Uterus (tissue), 2 donors: ENCODE measurements at regions not wholly inside any gene's neighbourhood (a gene's known extent, or its start where the extent isn't known, plus 50 kb on each side); places are given as distances from the start of the nearest gene placed in this dataset.

ENCODE experiments used
- POLR2A ChIP-seq, 2 donors: fragments of 450-650 bp; IDR thresholded peaks; one replicate each; pipeline ENCODE4 v1.6.1; 2016; ENCODE audit warnings: antibody characterized with exemption in 2 of 2, mild to moderate bottlenecking in 1 of 2, moderate library complexity in 1 of 2
- TF ChIP-seq, protein P1 (sequence below), 4 experiments: fragments of 200-600 bp in 2 of 4; fragments of 450-650 bp in 2 of 4; sonication (generic) in 2 of 4; IDR thresholded peaks; one replicate each; pipeline ENCODE4 v1.5.1; 2016 to 2019; ENCODE audit warnings: antibody characterized with exemption in 4 of 4, mild to moderate bottlenecking in 2 of 4, moderate library complexity in 1 of 4

DNA sequence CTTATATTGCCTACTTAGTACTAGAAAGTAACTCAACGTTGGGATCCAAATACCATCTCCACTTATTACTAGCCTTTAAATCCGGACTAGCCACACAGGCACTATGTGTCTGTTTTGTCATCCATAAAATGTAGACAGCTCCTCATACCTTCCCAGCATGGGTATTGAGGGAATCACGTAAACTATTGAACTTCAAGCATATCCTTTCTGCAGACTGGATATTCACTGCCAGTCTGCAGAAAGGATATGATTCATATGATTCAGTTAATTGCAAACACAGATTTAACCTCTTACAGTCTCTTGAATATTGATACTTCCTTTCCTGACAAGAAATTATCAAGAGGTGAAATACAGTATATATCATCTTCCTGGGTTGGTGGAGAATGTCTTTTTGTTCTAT, 186.0 kb downstream of the LEPR start:
- TF ChIP-seq, protein P1, sequence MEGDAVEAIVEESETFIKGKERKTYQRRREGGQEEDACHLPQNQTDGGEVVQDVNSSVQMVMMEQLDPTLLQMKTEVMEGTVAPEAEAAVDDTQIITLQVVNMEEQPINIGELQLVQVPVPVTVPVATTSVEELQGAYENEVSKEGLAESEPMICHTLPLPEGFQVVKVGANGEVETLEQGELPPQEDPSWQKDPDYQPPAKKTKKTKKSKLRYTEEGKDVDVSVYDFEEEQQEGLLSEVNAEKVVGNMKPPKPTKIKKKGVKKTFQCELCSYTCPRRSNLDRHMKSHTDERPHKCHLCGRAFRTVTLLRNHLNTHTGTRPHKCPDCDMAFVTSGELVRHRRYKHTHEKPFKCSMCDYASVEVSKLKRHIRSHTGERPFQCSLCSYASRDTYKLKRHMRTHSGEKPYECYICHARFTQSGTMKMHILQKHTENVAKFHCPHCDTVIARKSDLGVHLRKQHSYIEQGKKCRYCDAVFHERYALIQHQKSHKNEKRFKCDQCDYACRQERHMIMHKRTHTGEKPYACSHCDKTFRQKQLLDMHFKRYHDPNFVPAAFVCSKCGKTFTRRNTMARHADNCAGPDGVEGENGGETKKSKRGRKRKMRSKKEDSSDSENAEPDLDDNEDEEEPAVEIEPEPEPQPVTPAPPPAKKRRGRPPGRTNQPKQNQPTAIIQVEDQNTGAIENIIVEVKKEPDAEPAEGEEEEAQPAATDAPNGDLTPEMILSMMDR (IDR thresholded peaks at IDR 0.05): no peak
- no peak for TF ChIP-seq POLR2A (IDR thresholded peaks at IDR 0.05)
